Keratinocyte (primary cell): ENCODE measurements at regions not wholly inside any gene's neighbourhood (a gene's known extent, or its start where the extent isn't known, plus 50 kb on each side); places are given as distances from the start of the nearest gene placed in this dataset.
A peak's percentile ranks its signal among the peaks of the same experiment; 100 is the strongest.

Source experiments
- DNase-seq: peaks from one replicate; pipeline ENCODE4 v3.0.0-alpha.2; 2011; ENCODE audit warnings: low read depth, missing footprints, low spot score
- FAIRE-seq: peaks from 2 replicates; lab custom pipeline; 2011; peaks lifted over from hg19 to GRCh38; lab: Jason Lieb, UNC
- H2AFZ ChIP-seq: 2 replicates; pipeline ENCODE4 v1.6.0; 2012; ENCODE audit warnings: low read length, control low read depth, inconsistent platforms; ENCODE audit not compliant: control insufficient read depth
- H3K27ac ChIP-seq: 2 replicates; pipeline ENCODE4 v1.5.1; 2011; ENCODE audit warnings: low read length; ENCODE audit not compliant: control insufficient read depth, insufficient read depth
- H3K27me3 ChIP-seq: 3 replicates; pipeline ENCODE4 v1.6.0; 2011; ENCODE audit warnings: low read length; ENCODE audit not compliant: control insufficient read depth, insufficient read depth; ENCODE audit errors: extremely low read depth
- H3K36me3 ChIP-seq, 2 experiments: 2 replicates in 1 of 2; 3 replicates in 1 of 2; pipeline ENCODE4 v1.5.1; 2011; ENCODE audit warnings: low read length in 2 of 2, mild to moderate bottlenecking in 1 of 2; ENCODE audit not compliant: control insufficient read depth in 2 of 2, insufficient read depth in 2 of 2; ENCODE audit errors: extremely low read depth in 1 of 2
- H3K4me1 ChIP-seq: 3 replicates; pipeline ENCODE4 v1.5.1; 2011; ENCODE audit warnings: low read length; ENCODE audit not compliant: control insufficient read depth, insufficient read depth; ENCODE audit errors: extremely low read depth
- H3K4me2 ChIP-seq: 3 replicates; pipeline ENCODE4 v1.6.0; 2011; ENCODE audit warnings: low read depth, low read length; ENCODE audit not compliant: control insufficient read depth, insufficient read depth; ENCODE audit errors: extremely low read depth
- H3K4me3 ChIP-seq, 3 experiments: fragments of 200-600 bp in 1 of 3; sonication (generic) in 1 of 3; 2 replicates in 2 of 3; 3 replicates in 1 of 3; pipeline ENCODE4 v1.5.1; 2011 to 2016; ENCODE audit warnings: low read length in 3 of 3, mild to moderate bottlenecking in 3 of 3, control low read depth in 2 of 3, inconsistent platforms in 1 of 3, low read depth in 1 of 3, mixed read lengths in 1 of 3, mixed run types in 1 of 3, moderate library complexity in 1 of 3; ENCODE audit not compliant: control insufficient read depth in 2 of 3, insufficient read depth in 2 of 3; ENCODE audit errors: extremely low read depth in 1 of 3
- H3K79me2 ChIP-seq: 2 replicates; pipeline ENCODE4 v1.6.0; 2012; ENCODE audit warnings: low read length; ENCODE audit not compliant: control insufficient read depth, insufficient read depth
- H3K9ac ChIP-seq: 3 replicates; pipeline ENCODE4 v1.6.0; 2011; ENCODE audit warnings: low read length; ENCODE audit not compliant: control insufficient read depth, insufficient read depth; ENCODE audit errors: extremely low read depth
- H3K9me1 ChIP-seq: 3 replicates; pipeline ENCODE4 v1.6.0; 2011; ENCODE audit warnings: low read length; ENCODE audit not compliant: control insufficient read depth, insufficient read depth; ENCODE audit errors: extremely low read depth
- H3K9me3 ChIP-seq: 2 replicates; pipeline ENCODE4 v1.5.1; 2012; ENCODE audit warnings: low read depth, low read length; ENCODE audit not compliant: control insufficient read depth
- H4K20me1 ChIP-seq: 3 replicates; pipeline ENCODE4 v1.6.0; 2011; ENCODE audit warnings: low read length; ENCODE audit not compliant: control insufficient read depth, insufficient read depth; ENCODE audit errors: extremely low read depth
- EZH2 ChIP-seq: IDR thresholded peaks from one replicate; pipeline ENCODE4 v1.6.1; 2012; ENCODE audit warnings: inconsistent platforms, mild to moderate bottlenecking, low read length, moderate library complexity
- dilution Hi-C: fragments of 300-500 bp; cut with MboI; formaldehyde crosslinking; loops from one replicate; pipeline ENCODE4 v1.7.0; 2020; ENCODE audit warnings: low sequenced_read_pairs; ENCODE audit not compliant: extremely low pct_ligation_motif_present
- TF ChIP-seq, protein P1 (sequence below), 3 experiments: IDR thresholded peaks in 1 of 3; conservative IDR thresholded peaks in 1 of 3; optimal IDR thresholded peaks in 1 of 3; 2 replicates in 2 of 3; 3 replicates in 1 of 3; pipeline versions ENCODE3 to v1.5.1; 2011; ENCODE audit warnings: low read length in 3 of 3, mild to moderate bottlenecking in 3 of 3, moderate library complexity in 2 of 3, control low read depth in 1 of 3, inconsistent platforms in 1 of 3; ENCODE audit not compliant: insufficient read depth in 2 of 3; ENCODE audit errors: extremely low read depth in 1 of 3

DNA sequence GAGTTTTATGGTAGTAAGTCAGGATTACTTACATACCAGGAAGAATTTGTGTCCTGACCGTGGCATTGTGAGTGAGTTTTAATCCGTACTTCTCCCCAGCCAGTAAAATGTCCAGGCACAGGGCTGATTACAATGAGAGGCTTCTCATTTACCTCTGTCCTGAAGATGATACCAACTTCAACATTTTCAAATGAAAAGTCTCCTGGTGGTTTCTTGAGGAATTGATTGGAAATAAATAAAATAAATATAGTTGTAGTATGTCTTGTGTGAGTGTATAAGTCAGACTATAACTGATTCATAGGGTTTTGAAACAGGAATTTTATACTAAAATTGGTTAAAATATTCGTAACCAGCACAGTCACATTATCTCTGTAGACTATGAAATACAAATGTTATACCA, 382.5 kb downstream of the ETS1 start:
- H3K79me2 ChIP-seq = no peaks in the 10 kb centered on the region
- peaks cover 42% of the 10 kb centered on the region for H3K4me1 ChIP-seq
- H4K20me1 ChIP-seq = no peaks in the 10 kb centered on the region
- DNase-seq = no peak
- no peak overlapping the region for H3K4me2 ChIP-seq
- no peak overlapping the region for H3K9ac ChIP-seq
- dilution Hi-C loops = no loop called here
- H3K27me3 ChIP-seq = no peaks in the 10 kb centered on the region
- H3K9me1 ChIP-seq = no peaks in the 10 kb centered on the region
- no peaks in the 10 kb centered on the region for H3K36me3 ChIP-seq
- FAIRE-seq = no peak
- no peak overlapping the region for H2AFZ ChIP-seq
- no peaks in the 10 kb centered on the region for H3K9me3 ChIP-seq
- no peak overlapping the region for H3K4me3 ChIP-seq
- H3K27ac ChIP-seq = no peak overlapping the region
- TF ChIP-seq, protein P1, sequence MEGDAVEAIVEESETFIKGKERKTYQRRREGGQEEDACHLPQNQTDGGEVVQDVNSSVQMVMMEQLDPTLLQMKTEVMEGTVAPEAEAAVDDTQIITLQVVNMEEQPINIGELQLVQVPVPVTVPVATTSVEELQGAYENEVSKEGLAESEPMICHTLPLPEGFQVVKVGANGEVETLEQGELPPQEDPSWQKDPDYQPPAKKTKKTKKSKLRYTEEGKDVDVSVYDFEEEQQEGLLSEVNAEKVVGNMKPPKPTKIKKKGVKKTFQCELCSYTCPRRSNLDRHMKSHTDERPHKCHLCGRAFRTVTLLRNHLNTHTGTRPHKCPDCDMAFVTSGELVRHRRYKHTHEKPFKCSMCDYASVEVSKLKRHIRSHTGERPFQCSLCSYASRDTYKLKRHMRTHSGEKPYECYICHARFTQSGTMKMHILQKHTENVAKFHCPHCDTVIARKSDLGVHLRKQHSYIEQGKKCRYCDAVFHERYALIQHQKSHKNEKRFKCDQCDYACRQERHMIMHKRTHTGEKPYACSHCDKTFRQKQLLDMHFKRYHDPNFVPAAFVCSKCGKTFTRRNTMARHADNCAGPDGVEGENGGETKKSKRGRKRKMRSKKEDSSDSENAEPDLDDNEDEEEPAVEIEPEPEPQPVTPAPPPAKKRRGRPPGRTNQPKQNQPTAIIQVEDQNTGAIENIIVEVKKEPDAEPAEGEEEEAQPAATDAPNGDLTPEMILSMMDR (optimal IDR thresholded peaks at IDR 0.05 in 1 of 3, IDR thresholded peaks at IDR 0.05 in 1 of 3, conservative IDR thresholded peaks at IDR 0.05 in 1 of 3; ENCODE audit: extremely low read depth in 1 of 3, insufficient read depth in 2 of 3, low read length in 3 of 3) = no peak
- no peak for TF ChIP-seq EZH2

GRCh38 chr11:128201801-128202200, 385.6 kb downstream of the ETS1 start:
- peak overlapping the region; percentile 51 for H2AFZ ChIP-seq
- H3K4me2 ChIP-seq = no peak overlapping the region
- no peaks in the 10 kb centered on the region for H3K79me2 ChIP-seq
- H3K9me1 ChIP-seq = no peaks in the 10 kb centered on the region
- dilution Hi-C loops = no loop called here
- H3K4me1 ChIP-seq = peaks cover 13% of the 10 kb centered on the region
- no peaks in the 10 kb centered on the region for H3K27me3 ChIP-seq
- no peak for TF ChIP-seq EZH2
- TF ChIP-seq, protein P1 (optimal IDR thresholded peaks at IDR 0.05 in 1 of 3, IDR thresholded peaks at IDR 0.05 in 1 of 3, conservative IDR thresholded peaks at IDR 0.05 in 1 of 3; ENCODE audit: extremely low read depth in 1 of 3, insufficient read depth in 2 of 3, low read length in 3 of 3) = no peak
- no peak overlapping the region for H3K4me3 ChIP-seq
- H3K9me3 ChIP-seq = no peaks in the 10 kb centered on the region
- H4K20me1 ChIP-seq = no peaks in the 10 kb centered on the region
- H3K27ac ChIP-seq = no peak overlapping the region
- FAIRE-seq (no peak), DNase-seq (no peak)
- H3K36me3 ChIP-seq = no peaks in the 10 kb centered on the region
- no peak overlapping the region for H3K9ac ChIP-seq
